HG03196 (cell line): ENCODE measurements at regions not wholly inside any gene's neighbourhood (a gene's known extent, or its start where the extent isn't known, plus 50 kb on each side); places are given as distances from the start of the nearest gene placed in this dataset.

Source experiments
- ATAC-seq: cut with Tn5 transposase; IDR thresholded peaks from one replicate; pipeline ENCODE4 v1.9.1; 2021; ENCODE audit not compliant: unreplicated experiment

- no peak for ATAC-seq
These were observed 476.5 kb upstream of the TBX3 start for GRCh38 chr12:115160271-115161128.

DNA sequence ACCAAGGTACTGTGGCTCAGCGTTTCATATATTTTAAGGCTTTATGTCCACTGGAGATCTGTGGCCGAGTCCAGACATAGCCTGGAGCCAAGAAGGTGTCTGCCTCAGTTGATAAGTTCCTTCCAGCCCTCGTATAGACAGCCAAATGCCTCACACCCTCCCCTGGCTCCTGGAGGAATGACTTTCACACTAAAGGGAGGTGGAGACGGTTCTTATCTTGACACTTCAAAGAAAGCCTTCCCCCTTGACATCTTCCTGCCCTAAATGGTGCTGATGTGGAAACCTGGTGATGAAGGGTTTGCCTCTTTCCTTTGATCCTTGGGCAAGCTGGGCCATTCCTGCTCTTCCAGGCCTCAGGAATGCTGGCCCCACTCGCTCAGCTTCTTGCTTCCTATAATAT is 474.8 kb upstream of the TBX3 start:
- no peak for ATAC-seq

GRCh38 chr12:115155665-115156645 is 472.0 kb upstream of the TBX3 start:
- no peak for ATAC-seq

GRCh38 chr12:115149685-115150378 is 465.9 kb upstream of the TBX3 start:
- ATAC-seq = no peak

DNA sequence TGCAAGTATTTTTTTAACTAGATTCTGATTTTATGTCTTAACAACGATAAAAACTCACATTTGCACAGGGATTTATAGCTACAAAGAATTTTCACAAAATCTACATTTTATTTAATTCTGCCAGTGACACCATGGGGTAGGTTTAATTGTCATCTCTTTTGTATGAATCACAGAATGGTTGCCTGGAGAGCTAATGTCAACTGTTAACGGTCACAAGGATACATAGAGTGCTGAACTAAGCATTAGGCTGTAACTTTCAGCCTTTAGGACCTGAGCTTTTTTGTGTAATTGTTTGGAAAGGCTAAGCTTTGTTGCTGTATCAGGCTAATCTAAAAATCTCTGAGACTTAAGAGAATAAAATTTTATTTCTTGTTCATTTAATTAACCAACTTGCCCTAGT is 465.3 kb upstream of the TBX3 start:
- ATAC-seq = no peak

GRCh38 chr12:115147916-115148315 is 463.9 kb upstream of the TBX3 start:
- no peak for ATAC-seq

DNA sequence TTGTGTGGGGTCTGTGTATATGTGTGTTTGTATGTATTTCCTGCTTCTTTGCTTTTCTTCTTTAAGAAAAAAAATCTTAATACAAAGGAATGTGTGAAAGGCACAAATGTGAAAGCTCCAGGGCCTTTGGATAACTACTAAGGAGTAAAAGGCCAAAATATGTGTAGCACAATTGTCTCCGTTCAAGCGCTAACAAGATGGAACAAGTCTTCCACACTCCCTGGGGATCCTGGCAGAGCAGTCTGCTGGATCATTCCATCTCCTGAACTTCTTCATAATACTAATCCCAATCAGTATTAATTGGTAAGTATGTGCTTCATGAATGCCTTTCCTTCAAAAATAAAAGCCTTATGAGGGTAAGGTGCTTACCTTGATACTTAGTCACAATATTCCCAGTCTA is 462.5 kb upstream of the TBX3 start:
- no peak for ATAC-seq

DNA sequence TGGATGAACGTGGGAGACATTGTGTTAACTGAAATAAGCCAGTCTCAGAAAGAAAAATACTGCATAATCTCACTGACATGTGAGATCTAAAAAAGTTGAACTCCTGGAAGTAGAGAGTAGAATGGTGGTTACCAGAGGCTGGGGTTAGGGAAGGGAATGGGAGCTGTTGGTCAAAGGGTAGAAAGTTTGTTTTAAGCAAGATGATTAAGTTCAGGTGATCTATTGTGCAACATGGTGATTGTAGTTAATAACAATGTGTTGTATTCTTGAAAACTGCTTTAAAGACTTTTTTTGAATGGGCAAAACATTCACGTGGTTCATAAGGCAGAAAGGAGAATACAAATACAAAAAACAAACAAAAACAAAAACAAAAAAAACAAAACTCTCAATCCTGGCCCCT is 460.4 kb upstream of the TBX3 start:
- no peak for ATAC-seq

GRCh38 chr12:115140981-115141655 is 457.1 kb upstream of the TBX3 start:
- no peak for ATAC-seq

- no peak for ATAC-seq
These were observed 454.0 kb upstream of the TBX3 start for GRCh38 chr12:115137812-115138521.

DNA sequence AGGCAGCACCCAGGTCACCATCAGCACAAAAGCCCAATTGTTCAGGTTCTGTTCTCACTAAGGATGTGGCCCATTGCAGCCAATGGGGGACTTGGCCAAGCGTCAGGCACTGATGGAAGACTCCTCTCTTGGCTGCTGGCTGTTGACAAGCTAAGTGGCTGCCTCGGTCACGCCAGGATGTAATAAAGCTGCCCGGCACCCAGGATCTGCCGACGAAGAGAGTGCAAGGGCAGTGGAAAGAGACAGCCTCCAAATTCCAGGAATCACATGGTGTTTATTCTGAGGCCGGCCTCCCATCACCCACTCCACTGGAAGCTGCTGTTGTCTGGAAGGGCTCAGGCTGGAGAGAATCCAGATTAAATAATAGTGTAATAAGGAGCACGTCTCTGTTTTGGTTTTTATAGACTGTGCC is 451.8 kb upstream of the TBX3 start:
- ATAC-seq = no peak

DNA sequence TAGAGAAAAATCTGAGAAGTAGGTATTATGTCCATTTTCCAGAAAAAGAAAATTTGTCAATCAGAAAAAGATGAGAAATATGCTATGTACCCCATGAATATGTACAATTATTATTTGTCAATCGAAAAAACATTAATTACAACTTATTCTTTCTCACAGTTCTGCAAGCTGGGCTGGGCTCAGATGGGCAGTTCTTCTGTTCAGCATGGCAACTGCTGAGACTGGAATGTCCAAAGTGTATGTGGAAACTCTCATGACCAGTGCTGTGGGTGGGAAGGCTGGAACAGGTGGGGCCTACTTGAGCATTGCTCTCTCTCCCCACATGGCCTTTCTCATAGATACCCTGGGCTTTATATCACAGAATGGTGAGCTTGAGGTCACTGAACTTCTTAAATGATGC is 450.3 kb upstream of the TBX3 start:
- ATAC-seq = no peak

DNA sequence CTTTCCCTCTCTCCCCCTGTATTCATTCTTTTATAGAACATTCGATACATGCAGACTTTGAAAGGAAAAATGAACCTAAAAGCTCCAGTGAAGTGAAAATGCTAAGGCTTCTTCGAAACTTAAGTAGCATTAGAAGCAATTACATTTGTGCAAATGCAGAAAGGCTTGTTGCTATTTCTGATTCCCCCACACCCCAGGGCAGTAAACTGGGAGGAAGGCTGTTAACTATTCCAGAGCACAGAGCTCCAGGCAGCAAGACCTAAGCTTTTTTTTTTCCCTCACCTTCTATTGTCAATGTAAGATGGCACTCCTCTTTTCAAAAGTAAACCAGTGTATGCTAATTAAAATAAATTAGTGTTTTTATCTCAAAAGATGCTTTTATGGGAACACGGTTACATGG is 448.9 kb upstream of the TBX3 start:
- ATAC-seq = no peak

DNA sequence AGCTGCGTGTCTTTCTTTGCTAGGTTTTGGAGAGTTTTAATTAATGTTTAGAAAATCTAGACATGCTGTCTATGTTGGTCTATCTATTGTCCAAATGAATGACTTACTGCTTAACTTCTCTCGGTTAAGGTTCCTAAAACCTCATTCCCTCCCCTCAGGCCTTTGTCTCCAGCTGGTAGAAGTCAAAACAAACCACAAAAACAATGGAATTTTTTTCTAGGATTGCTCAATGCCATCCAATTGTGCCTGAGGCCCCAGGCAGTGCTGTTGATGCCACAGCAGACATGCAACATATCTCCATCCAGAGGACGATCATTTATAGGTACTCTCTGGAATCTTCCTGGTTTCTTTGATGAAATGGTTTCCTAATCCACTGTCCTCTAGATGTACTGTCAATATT is 448.2 kb upstream of the TBX3 start:
- no peak for ATAC-seq

DNA sequence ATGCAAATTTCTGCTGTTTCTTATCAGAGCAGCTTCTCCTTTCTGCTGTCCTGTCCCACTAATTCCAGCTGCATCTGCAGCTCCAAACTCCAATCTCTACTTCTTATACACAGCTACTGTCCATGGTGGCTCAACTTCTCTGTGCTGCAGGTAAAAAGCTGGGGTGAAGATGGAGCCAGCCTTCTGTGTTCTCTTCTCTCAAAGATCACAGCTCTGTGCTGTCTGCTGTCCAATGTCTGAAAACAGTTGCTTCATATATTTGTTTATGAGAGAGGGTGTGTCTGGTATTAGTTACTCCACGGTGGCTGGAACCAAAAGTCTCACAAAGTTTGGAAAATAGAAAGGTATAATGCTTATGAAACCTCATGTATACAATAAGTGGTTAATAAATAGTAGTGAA is 445.8 kb upstream of the TBX3 start:
- no peak for ATAC-seq

- ATAC-seq = no peak
These were observed 437.1 kb upstream of the TBX3 start for GRCh38 chr12:115121053-115121452.

DNA sequence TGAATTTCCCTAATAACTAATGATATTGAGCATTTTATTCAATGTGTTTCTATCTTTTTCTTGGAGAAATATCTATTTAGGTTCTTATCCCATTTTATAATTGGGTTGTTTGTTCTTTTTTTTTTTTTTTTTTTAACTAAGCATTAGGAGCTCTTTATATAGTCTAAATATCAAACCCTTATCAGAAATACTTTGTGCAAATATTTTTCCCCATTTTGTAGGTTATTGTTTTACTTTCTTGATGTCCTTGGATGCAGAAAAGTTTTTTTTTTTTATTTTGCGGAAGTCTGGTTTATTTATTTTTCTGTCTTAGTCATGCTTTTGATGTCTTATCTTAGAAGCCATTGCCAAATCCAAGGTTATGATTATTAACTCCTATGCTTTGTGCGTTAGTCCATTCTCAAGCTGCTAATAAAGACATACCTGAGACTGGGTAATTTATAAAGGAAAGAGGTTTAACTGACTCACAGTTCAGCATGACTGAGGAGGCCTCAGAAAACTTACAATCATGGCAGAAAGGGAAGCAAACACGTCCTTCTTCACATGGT is 434.3 kb upstream of the TBX3 start:
- ATAC-seq = no peak

GRCh38 chr12:115114140-115114539 is 430.2 kb upstream of the TBX3 start:
- ATAC-seq = no peak

GRCh38 chr12:115109863-115110262 is 425.9 kb upstream of the TBX3 start:
- no peak for ATAC-seq
